Stimulated activated CD4-positive, alpha-beta T cell treated with anti-CD3 and anti-CD28 coated beads, Interleukin-15, amount 100 ng/mL, for 48 hours (primary cell): ENCODE measurements at regions not wholly inside any gene's neighbourhood (a gene's known extent, or its start where the extent isn't known, plus 50 kb on each side); places are given as distances from the start of the nearest gene placed in this dataset.

ENCODE experiments used
- DNase-seq, 2 donors: peaks; one replicate each; pipeline ENCODE4 v3.0.0-alpha.2; 2020; ENCODE audit warnings: low read depth in 2 of 2

DNA sequence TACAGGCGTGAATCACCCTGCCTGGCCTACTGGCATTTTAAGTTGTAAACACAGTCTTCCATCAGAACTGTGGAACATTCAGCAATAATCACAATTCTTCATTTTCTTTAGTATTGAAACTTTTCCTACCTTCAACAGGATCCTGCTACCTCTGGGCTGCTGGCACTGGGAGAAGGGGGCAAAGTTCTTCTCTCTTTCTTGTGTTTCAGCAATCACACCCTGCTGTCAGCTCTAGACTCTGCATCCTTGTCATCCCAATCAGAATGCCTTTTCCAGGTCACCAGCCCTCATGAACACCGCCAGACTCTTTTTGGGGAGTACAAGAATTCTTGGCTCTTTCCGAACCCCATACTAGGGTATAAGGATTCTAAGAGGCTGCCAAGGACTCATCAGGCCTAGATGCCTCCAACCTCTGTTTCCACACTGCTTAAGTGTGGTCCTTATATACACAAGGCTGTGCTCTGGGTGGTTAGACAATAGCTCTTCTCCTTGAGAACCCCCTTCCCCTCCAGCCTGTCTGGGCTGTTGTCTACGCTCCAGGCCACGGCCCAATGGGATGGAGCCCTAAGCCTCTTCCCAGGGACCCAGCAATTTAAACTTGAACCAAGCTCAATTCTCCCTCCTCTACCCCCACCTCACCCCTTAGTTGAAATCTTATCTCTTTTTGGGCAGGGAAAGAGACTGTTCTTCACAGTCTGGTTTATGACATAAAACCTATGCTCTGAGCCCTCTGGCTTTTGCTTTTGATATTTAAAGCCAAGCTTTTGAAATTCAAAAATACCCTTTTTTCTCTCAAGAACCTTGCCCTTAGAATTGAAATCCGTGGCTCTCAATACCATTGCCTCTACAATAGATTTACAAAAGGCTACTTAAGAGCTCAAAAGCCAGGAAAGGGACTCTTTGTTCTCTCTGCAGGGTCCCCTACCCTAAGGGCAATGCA lies 327.4 kb downstream of the BUD13 start:
- no peak for DNase-seq

DNA sequence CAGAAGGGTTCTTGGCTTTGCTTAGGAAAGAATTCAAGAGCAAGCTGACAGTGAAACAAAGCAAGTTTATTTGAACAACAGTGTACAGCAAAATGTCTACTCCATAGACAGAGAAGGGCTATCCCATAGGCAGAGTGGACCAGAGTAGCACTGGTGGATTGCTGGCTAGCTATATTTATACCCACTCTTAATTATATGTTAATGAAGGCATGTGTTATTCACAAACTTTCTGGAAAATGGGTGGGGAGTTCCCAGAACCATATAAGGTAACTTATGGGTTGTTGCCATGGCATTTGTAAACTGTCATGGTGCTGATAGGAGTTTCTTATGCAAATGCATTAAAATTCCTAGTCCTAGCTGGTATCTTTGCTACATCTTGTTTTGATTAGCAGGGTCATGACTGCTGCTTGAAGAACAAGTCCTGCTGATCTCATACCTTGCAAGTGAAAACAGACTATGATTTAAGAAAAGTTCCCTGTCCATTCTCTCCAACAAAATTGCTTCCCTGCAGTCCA lies 330.5 kb downstream of the BUD13 start:
- DNase-seq: no peak

DNA sequence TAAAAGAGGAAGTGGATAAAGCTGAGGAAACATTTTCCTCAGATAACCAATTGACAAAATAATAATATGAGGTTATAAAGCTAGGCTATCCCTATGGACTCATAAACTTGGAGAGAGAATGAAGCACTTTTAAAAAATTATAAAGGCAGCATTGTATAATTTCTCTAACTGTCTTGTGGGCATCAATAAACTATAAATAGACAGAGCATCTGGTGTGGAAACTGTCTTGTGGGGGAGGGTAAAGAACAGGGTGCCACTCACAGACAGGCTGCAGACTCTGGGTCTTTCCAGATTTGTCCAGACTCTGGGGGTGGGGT lies 333.5 kb downstream of the BUD13 start:
- no peak for DNase-seq

- no peak for DNase-seq
Observed at GRCh38 chr11:116438651-116439360, 334.0 kb downstream of the BUD13 start.

DNA sequence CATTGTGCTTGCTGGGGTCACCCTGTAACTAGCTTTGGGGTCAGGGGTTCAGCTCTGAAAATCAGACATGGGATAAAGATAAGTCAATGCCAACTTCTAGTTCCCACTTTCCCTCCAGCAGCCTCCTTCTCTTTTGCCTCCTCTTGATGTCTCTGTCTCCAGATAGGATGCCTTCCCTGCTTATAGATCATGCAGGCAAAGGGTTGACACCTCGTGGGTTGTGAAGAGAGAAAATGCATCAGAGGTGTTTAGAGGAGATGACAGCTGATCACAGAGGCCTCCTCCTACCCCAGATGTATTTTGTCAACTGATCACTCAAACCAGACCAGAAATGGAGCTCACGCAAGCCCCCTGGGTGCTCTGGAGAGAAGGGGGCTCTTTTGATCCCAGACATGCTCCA lies 337.8 kb downstream of the BUD13 start:
- DNase-seq: no peak

- no peak for DNase-seq
Observed at GRCh38 chr11:116432301-116432700, 340.5 kb downstream of the BUD13 start.

GRCh38 chr11:116431842-116432241 lies 340.9 kb downstream of the BUD13 start:
- no peak for DNase-seq

DNA sequence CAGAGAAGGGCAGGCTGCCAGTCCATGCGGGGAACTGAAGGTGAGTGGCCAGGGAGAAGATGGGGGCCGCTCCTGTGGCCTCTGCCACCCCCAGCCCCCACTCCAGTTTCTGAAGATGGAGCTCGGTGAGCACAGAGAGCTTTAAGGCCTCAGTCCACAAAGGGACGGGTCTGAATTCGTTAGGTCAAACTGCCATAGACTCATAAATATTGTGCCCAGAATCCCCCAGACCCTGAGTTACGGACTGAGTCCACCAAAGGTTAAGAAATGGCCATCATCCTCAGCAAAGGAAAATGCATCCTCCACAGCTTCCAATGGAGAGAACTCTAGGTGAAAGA lies 344.2 kb downstream of the BUD13 start:
- no peak for DNase-seq

DNA sequence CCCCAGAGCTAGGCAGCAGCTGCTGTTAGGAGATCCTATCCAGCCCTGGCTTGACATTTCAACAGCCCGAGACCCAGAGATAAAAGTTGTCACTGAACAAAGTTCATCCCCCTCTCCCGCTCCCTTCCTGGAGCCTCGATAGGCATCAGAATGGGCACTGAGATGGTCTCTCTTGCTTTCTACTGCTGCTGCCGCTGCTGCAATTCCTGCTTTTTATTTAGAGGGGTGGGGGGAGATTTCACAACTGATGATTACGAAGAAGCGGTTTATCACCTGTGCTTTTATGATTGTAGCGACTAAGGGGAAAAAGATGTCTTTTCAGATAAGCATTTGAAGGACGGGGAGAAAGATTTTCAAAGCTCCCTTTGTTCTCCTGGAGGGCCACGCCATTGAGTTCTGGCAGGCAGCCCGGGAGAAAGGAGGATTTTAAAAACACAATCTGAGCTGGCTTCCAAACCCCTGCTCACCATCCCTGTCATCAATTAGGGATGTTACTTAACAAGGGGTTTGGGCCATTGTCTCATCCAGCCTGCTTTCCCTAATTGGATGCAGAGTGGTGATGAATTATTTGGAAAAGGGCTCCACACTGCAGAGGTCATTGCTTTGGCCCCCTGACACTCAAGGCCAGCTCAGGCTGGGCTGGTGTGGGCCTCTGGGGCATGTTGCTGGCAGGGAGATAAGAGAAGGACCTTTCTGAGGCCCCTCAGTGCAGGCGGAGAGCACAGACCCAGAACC lies 344.7 kb downstream of the BUD13 start:
- no peak for DNase-seq

DNA sequence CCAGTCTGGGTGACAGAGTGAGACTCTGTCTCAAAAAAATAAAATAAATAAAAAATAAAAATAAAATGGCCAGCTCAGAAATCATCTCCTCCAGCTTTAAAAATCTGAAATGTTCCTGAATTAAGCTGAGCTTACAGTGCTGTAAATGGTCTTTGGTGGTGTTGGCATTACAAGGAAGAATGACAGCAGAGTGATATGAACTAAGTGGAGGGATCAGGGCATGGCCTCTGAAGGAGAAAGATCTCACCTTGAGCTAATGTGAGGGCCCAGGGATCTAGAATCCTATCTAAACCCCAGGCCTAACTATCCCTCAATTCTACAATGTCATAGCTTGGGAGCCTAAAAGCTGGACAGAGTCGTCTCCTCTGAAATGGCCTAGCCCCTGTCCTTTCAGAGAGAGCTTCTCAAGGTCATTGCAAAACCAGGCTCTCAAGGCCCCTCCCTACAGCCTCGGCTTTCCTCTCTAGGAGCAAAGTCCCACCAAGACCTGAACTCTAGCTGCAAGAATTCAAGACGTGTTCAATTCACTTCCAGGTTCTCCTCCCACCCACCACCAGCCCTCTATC lies 345.4 kb downstream of the BUD13 start:
- DNase-seq: no peak

DNA sequence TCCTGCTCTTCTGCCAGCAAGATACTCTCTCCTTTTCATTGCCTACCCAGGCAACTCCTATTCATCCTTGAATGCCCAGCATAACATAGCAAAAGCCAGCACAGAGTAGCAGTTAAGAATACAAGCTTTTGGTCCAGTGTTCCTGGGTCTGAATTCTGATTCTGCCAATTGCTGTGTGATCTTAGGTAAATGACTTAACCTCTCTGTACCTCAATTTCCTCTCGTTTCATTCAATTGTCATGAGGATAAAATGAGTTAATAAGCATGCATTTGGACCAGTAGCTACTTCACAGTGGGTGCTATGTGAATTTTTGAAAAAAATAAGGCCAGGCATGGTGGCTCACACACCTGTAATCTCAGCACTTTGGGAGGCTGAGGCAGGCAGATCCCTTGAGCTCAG lies 346.0 kb downstream of the BUD13 start:
- no peak for DNase-seq

DNA sequence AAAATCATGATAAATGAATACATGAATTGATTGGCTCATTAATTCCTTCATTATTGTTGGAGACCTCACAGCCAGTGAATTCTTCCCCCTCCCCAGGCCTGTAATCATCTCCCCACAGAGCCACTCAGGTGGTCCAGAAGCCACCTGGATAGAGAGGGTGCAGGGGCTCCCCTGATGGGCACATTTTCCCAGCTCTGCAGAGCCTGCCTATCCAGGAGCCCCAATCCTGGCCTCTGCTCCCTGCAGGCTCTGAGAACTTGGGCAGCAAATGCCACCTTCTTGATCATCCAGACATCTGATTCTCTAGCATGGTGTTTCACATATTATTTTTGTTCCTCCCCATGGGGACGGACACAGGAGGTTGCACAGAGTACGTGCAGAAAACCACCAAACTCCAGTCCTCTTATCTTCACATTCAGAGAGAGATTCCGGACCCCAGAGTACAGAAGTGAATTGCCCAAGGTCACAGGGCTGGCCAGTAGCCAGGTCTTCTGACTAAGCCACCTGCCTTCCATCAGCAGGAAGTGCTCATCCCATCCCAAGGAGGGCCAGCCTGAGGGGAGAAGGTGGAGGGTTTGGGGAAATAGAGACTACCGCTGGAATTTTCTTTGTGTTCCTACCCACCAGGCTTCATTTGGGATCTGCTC lies 348.0 kb downstream of the BUD13 start:
- DNase-seq: no peak

GRCh38 chr11:116422956-116423600 lies 349.7 kb downstream of the BUD13 start:
- no peak for DNase-seq

- no peak for DNase-seq
Observed at GRCh38 chr11:116422556-116422955, 350.2 kb downstream of the BUD13 start.

DNA sequence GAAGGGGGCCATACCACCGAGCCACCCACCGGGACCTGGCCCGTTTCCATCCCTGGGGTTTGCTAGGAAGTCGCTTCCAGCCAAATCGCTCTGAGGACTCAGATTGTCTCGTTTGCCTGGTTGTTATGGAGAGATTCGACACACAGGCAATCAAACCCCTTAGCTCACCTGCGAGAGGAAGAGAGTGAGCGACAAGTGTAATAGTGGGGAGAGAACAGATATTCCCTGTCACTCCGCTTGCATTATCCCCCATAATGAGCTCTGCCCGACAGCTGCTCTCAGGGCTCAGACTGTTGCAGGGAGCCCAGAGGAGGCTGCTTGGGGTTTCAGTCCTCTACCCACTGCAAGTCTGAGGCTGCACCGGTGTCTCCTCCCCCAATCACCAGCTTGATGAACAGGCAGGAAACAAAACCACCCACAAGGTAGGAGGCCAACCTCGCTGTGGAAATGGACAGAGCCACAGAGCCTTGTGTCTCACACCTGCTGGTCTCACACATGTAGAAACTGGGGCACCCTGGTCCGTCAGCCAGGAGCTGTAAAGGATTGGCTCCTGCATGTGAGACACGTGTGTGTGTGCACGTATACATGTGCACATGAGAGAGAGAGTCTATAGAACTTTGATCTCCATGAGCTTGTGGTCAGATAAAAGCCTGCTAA lies 351.1 kb downstream of the BUD13 start:
- no peak for DNase-seq

DNA sequence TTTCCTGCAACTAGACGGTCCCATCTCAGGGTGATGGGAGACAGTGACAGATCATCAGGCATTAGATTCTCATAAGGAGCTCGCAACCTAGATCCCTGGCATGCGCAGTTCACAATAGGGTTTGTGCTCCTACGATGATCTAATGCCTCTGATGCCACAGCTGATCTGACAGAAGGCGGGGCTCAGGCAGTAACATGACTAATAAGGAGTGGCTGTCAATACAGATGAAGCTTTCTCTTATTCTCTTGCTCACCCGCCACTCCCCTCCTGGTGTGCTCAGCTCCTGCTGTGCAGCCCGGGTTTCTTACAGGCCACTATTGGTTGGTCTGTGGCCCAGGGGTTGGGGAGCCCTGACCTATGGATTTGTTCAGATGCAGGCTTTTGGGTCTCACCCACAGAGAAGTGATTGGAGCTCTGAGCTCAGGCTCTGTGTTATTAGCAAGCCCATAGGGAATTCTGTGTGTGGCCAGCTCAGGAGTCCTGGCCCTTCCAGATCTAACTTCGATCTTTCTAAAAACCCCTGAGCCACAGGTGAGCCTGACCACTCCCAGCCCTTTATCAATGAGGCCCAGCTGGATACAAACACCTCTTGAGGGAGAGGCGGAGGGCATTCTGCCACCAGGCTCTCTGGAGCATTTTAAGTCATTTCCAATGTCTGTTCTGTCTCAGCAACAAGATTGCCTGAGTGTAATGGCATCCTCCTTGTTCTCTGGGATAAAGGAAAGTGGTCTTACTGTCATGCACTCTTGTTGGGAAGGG lies 351.8 kb downstream of the BUD13 start:
- no peak for DNase-seq

GRCh38 chr11:116420030-116420429 lies 352.8 kb downstream of the BUD13 start:
- no peak for DNase-seq

GRCh38 chr11:116418388-116419041 lies 354.3 kb downstream of the BUD13 start:
- DNase-seq: no peak

- no peak for DNase-seq
Observed at GRCh38 chr11:116416852-116417251, 355.9 kb downstream of the BUD13 start.
